NCI-H446 (cell line): ENCODE measurements at regions not wholly inside any gene's neighbourhood (a gene's known extent, or its start where the extent isn't known, plus 50 kb on each side); places are given as distances from the start of the nearest gene placed in this dataset.
A peak's percentile ranks its signal among the peaks of the same experiment; 100 is the strongest.

ENCODE experiments used
- DNase-seq, 2 experiments: peaks; one replicate each; lab custom pipeline; 2025; lab: John Stamatoyannopoulos, UW

DNA sequence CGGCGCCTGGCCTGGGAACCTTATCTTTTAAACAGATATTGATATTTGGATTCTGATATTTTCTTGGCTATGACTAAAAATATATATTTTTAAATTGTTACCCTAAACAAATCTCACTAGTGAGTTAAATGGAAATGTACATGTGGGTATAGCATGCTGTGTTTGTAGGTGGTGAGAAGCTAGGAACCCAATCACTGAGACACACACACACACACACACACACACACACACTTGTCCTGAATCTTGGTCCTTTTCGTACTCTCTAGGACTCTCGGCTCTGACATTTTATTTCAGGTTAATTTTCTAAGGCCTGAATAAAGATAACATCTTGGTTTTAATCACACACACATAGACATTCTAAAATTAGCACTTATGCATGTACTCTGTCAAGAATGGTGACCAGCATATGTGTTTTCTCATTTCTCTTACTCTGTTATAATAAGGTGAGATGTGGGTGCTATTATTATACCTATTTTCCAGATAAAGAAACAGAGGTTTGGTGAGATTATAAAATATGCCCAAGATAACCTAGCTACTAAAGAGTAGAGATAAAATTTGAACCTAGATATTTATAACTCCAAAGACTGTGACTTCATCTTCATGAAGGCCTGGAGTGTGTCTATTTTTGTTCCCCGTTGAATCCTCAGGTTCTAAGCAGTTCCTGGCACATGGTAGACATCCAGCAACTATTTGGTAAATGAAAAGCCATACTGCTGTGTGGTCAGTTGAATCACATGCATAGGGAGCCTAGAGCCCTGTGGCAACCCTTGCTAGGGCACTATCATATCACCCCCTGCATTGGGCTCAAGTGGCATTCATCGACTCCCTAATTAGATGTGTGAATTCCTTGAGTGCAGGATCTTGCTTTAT lies 85.0 kb upstream of the RAB3GAP2 start:
- DNase-seq: no peak

DNA sequence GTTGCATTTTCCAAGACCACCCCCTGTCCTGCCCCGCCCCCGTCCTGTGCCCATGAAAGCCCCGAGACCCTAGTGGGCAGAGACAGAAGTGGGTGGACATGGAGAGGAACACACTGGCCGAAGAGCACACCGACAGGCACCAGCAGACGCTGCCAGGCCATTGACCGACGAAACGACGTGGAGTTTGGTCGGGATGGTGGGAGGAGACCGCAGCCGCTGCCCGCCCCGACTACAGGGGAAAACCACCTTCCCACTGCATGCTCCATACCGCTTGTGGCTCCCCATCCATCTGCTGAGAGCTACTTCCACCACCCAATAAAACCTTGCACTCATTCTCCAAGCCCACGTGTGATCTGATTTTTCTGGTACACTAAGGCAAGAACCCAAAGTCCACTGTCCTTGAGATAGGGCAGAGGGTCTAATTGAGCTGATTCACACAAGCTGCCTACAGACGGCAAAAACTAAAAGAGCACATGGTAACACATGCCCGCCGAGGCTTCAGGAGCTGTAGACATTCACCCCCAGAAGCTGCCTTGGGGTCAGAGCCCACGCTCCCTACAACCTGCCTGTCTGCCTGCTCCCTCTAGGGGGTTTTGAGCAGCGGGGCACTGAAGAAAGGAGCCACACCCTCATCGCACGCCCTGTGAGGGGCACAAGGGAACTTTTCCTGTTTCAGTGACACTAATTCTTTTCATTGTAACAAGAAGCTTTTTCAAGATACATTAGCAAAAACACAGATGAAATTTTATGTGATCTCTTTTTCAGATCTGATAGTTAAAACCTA lies 81.2 kb upstream of the RAB3GAP2 start:
- no peak for DNase-seq

- no peak for DNase-seq
Measured at GRCh38 chr1:220348211-220348610, 76.0 kb upstream of the RAB3GAP2 start.

DNA sequence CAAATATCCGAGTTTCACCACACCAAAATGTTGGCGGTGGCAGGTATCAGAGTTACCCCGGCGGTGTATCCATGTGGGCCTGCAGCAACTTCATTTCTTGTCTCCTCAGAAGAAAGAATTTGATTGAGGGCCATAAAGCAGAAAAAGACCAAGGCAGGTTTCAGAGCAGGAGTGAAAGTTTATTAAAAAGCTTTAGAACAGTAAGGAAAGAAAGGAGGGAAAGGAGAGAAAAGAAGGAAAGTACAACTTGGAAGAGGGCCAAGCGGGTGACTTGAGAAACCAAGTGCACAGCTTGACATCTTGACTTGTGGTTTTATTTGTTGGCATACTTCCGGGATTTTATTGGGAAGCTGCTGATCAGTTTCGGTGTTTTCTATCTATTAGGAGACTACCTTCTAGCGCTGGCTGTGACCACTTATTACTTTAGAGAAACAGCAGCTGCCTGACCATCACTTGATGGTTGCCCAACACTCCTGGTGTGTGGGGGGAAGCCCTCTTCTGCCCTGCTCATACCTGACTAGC lies 75.5 kb upstream of the RAB3GAP2 start:
- peak in 1 of 2 experiments; percentile 22 for DNase-seq

DNA sequence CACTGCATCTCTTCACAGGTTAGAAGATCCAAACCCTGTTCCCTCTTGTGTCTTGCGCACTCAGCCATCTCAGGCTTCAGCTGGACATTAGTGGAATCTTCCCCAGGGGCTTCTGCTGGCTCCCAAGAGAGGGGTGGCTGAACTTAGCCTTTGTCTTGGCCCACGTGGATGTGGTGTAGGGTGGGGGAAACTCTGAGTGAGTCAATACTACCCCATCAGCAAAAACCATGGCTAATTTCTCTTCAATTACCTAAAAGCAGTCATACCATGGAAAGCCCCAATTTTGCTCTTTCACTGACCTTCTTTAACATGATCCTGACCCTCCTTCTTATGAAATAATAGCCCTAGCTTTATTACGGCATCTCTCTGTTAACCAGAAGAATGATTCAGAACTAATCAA lies 72.5 kb upstream of the RAB3GAP2 start:
- no peak for DNase-seq

GRCh38 chr1:220342853-220343252 lies 70.6 kb upstream of the RAB3GAP2 start:
- DNase-seq: no peak

GRCh38 chr1:220341126-220341525 lies 68.9 kb upstream of the RAB3GAP2 start:
- DNase-seq: no peak

DNA sequence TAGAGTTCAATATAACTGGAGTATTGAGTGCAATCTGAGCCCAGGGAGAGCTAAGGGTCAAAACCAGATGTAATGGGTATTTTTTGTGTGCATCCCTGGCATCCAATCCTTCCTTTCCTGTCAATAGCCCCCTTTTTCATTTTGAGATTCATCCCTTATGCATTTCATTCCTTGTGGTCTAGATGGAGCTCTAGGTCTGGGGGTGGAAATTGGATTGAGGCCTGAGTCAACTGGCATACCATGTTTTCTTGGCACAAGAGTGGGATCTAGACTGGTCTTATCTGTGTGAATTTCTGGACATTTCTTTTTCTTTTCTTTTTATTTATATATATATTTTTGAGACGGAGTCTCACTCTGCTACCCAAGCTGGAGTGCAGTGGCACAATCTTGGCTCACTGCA lies 67.3 kb upstream of the RAB3GAP2 start:
- DNase-seq: no peak

GRCh38 chr1:220338759-220339158 lies 66.5 kb upstream of the RAB3GAP2 start:
- no peak for DNase-seq

DNA sequence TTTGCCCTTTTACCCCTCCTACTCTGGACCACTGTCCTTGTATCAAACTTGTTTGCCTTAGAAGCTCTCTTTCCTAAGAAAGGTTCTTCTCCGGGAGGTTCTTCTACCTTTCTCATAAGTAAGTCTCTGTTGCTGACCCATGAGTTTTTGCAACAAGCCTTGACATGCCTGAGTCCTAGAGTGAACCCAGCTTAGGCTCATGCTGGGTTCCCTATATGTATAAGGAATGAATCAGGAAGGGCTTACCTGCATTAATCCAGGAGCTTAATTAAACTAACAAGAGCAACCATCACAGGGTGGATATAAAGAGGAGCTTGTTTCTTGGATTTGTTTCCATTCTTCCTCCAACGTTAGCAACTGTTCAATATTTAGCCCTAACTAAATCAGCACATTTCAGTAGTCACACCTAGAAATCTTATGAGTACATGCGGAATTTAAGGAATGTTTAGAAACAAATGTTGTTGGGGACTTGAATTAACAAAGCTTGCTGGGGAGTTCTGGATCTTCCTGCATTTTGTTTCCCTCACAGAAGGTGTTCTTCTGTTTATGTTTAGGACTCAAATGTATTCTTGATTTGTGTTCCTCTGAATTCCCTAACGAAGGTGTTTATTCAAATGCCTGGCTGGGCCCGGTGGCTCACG lies 64.3 kb upstream of the RAB3GAP2 start:
- no peak for DNase-seq

- DNase-seq: peak; percentile 15 to 55
Measured at GRCh38 chr1:220335668-220336067, 63.4 kb upstream of the RAB3GAP2 start.

- DNase-seq: no peak
Measured at GRCh38 chr1:220331318-220331717, 59.1 kb upstream of the RAB3GAP2 start.

DNA sequence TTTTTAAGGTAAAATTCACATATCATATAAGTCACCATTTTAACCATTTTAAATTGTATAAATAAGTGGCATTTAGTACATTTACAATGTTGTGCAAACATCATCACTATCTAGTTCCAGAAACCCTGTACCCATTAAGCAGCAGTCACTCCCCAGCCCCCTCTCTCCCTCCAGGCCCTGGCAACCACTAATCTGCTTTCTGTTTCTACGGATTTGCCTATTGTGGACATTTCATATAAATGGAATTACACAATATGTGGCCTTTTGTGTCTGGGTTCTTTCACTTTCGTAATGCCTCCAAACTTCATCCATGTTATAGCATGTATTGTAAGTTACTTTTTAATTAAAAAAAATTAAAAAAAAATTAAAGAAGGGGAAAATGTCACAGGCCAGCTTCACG lies 58.0 kb upstream of the RAB3GAP2 start:
- no peak for DNase-seq

DNA sequence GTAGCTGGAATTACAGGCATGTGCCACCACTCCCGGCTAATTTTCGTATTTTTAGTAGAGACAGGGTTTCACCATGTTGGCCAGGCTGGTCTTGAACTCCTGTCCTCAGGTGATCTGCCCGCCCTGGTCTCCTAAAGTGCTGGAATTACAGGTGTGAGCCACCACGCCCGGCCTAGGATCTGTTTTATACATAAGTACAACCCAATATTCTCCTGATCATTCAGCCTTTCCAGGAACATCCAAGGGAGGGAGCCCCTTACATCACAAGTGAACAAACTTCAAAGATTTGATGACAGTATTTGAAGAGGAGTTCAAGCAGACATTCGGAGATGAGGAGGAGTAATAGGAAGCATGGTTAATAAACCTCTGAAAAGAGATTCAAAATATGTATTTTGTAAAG lies 54.9 kb upstream of the RAB3GAP2 start:
- DNase-seq: no peak

- DNase-seq: no peak
Measured at GRCh38 chr1:220326578-220326977, 54.3 kb upstream of the RAB3GAP2 start.

DNA sequence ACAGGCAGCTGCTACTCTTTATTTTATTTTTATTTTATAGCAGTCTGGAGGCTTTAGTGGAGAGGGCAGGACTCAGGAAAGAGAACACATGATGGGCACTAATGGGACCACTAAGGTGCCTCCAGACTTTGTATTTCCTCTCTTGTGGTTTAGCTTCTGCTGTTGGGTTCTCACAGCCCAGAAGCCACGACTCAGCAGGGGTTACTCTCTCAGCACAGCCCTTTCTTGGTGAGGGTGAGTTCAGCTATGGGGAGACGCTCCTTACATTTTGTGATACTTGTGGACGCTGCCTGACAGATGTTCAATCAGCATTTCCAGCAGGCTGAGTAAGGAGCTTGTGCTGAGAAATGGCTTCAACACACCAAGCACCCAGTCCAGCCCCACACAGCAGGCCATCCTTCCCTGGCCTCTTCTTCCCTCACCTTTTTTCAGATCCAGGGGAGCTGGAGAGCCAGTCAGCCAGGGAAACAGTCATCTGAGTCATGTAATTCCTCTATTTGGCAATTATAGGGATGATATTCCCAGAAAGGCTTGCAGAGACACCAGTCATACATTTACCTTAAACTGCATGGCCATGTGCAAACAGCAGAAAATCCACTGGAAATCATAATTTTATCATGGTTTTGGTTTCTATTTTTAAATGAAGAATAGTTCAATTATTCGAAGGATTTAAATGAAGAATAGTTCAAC lies 53.2 kb upstream of the RAB3GAP2 start:
- DNase-seq: no peak

DNA sequence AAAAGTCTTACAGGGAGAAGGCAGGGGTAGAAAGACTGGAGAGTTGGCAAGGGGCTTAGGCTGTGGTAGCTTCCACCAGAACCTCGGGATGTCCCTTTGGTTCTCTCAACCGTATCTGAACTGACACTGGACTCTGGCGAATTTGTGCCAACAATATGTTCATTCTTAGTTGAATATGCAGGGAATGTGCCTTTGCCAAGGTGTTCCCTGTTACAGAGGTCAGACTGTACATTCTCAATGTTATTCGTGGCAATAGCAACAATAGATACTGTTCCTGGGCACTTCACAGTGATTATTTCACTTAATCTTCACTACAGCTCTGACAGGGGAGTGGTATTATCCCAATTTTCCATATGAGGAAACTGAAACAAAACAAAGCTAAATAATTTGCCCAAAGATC lies 51.5 kb upstream of the RAB3GAP2 start:
- DNase-seq: no peak

DNA sequence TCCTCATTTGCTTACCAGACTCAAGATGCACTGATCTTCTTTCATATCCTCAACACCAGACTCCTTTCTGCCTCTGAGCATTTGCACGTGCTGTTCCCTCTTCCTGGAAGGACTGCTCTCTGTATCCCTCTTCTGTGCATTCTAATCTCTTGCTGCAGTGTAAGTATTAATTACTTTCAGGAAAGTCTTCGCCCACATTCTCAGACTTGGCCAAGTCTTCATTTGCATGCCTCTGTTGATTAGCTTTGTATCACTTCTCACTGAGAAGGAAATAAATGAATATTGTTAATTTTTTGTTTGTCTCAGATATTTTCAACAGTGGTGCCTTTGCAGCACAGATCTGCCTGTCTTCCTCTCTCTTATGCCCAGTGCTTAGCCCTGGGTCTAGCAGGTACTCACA lies 50.3 kb upstream of the RAB3GAP2 start:
- DNase-seq: no peak
